ENCODE measurements at regions not wholly inside any gene's neighbourhood (a gene's known extent, or its start where the extent isn't known, plus 50 kb on each side); places are given as distances from the start of the nearest gene placed in this dataset.
"Not testable (repeated sequence)": the region's sequence is repeated elsewhere in the genome, so short reads cannot be mapped to it uniquely, and the experiment has no call there.

GRCh38 chr6:74182992-74183391 is 487.0 kb downstream of the CD109 start:
- no peak for DNase-seq (ENCODE audit: low spot score)
- no peak for TF ChIP-seq CTCF (conservative IDR thresholded peaks at IDR 0.05; ENCODE audit: low read depth)
- CTCF ChIA-PET: interaction anchor here (0.5 kb wide), 1 partner anchor 16 kb away, joined by 4 read pairs; no protein-coding TSS in a partner anchor
- POLR2A ChIA-PET (ENCODE audit: low non-redundant PET): no interaction called here
- no peak overlapping the region for H3K27ac ChIP-seq

- ChIA-PET POLR2A (ENCODE audit: low non-redundant PET) (no interaction called here), CTCF (no interaction called here)
- DNase-seq (ENCODE audit: low spot score): no peak
- TF ChIP-seq CTCF (conservative IDR thresholded peaks at IDR 0.05; ENCODE audit: low read depth): no peak
- H3K27ac ChIP-seq: no peak overlapping the region
Observed at GRCh38 chr6:74181471-74181870, 485.5 kb downstream of the CD109 start.

- no peak for TF ChIP-seq CTCF (conservative IDR thresholded peaks at IDR 0.05; ENCODE audit: low read depth)
- ChIA-PET POLR2A (ENCODE audit: low non-redundant PET) (no interaction called here), CTCF (no interaction called here)
- no peak for DNase-seq (ENCODE audit: low spot score)
- H3K27ac ChIP-seq: no peak overlapping the region
Observed at GRCh38 chr6:74177506-74177905, 481.5 kb downstream of the CD109 start.

- POLR2A ChIA-PET (ENCODE audit: low non-redundant PET); H3K27ac ChIP-seq; DNase-seq (ENCODE audit: low spot score): not testable (repeated sequence)
- CTCF ChIA-PET: interaction anchor here (0.6 to 0.8 kb wide), 2 partner anchors 15 to 1319 kb away, joined by 3 read pairs; no protein-coding TSS in a partner anchor
Observed at GRCh38 chr6:74170550-74170949, 474.5 kb downstream of the CD109 start.

- TF ChIP-seq CTCF (conservative IDR thresholded peaks at IDR 0.05; ENCODE audit: low read depth): no peak
- no peak overlapping the region; the same call in 1 of the 2 replicates for H3K27ac ChIP-seq
- peak; percentile 16 for DNase-seq (ENCODE audit: low spot score)
- ChIA-PET POLR2A (ENCODE audit: low non-redundant PET) (no interaction called here), CTCF (interaction anchor here (0.6 to 0.8 kb wide), 2 partner anchors 16 to 1320 kb away, joined by 3 read pairs; no protein-coding TSS in a partner anchor)
Observed at GRCh38 chr6:74170118-74170517, 474.1 kb downstream of the CD109 start.

- TF ChIP-seq CTCF (conservative IDR thresholded peaks at IDR 0.05; ENCODE audit: low read depth): no peak
- DNase-seq (ENCODE audit: low spot score): no peak
- ChIA-PET CTCF (no interaction called here), POLR2A (ENCODE audit: low non-redundant PET) (no interaction called here)
- H3K27ac ChIP-seq: no peak overlapping the region
Observed at GRCh38 chr6:74167976-74168375, 472.0 kb downstream of the CD109 start.

- POLR2A ChIA-PET (ENCODE audit: low non-redundant PET): no interaction called here
- no peak for TF ChIP-seq CTCF (conservative IDR thresholded peaks at IDR 0.05; ENCODE audit: low read depth)
- no peak for DNase-seq (ENCODE audit: low spot score)
- no peak overlapping the region for H3K27ac ChIP-seq
- CTCF ChIA-PET: no interaction called here
Observed at GRCh38 chr6:74167511-74167910, 471.5 kb downstream of the CD109 start.
